ENCODE measurements at regions not wholly inside any gene's neighbourhood (a gene's known extent, or its start where the extent isn't known, plus 50 kb on each side); places are given as distances from the start of the nearest gene placed in this dataset.

- Histone ChIP-seq H3K4me1 (ENCODE audit: control insufficient read depth, insufficient read depth, low read length) (no peaks in the 10 kb centered on the region), H3K79me2 (ENCODE audit: control insufficient read depth, insufficient read depth, low read length) (no peaks in the 10 kb centered on the region), H3K4me2 (ENCODE audit: control insufficient read depth, insufficient read depth) (no peak overlapping the region), H3K9ac (ENCODE audit: control insufficient read depth, insufficient read depth, low read length) (no peak overlapping the region), H3K9me3 (replicated peaks; ENCODE audit: control insufficient read depth, insufficient read depth, low read length) (no peaks in the 10 kb centered on the region), H2AFZ (ENCODE audit: control insufficient read depth, low read depth, low read length) (no peak overlapping the region), H3K4me3 (no peak overlapping the region), H3K27me3 (replicated peaks in 1 of 2; ENCODE audit: control insufficient read depth in 2 of 2, insufficient read depth in 2 of 2, low read length in 1 of 2) (no peaks in the 10 kb centered on the region), H3K27ac (ENCODE audit: control insufficient read depth, insufficient read depth) (no peak overlapping the region), H3K36me3 (ENCODE audit: control insufficient read depth in 2 of 2, insufficient read depth in 2 of 2, low read length in 1 of 2) (no peaks in the 10 kb centered on the region), H4K20me1 (ENCODE audit: control insufficient read depth, insufficient read depth) (no peaks in the 10 kb centered on the region)
- ChIA-PET RAD21 (ENCODE audit: unreplicated experiment) (interaction anchor here (0.6 kb wide), 1 partner anchor 551 kb away, joined by 3 read pairs; no protein-coding TSS in a partner anchor), POLR2A (no interaction called here), CTCF (interaction anchor here (0.6 to 0.7 kb wide), 3 partner anchors 79 to 1421 kb away, joined by 3 to 6 read pairs (median 6); no protein-coding TSS in a partner anchor), SMC1A (ENCODE audit: uncharacterized antibody, unreplicated experiment) (no interaction called here)
- intact Hi-C loops (cut with micrococcal nuclease; ENCODE audit: unreplicated experiment) = no loop called here
- no TSS peak for BruUV-seq (replicated peaks)
- ATAC-seq = no peak
- no peak for DNase-seq (ENCODE audit: low read depth, low spot score)
- in situ Hi-C loops (cut with MboI) = no loop called here
- WGBS (ENCODE audit: insufficient coverage, insufficient replicate concordance, low lambda C conversion rate, missing lambda C conversion rate) = 3% methylated on average over 2 of the region's 2 CpGs
- TF ChIP-seq SUZ12 (IDR thresholded peaks at IDR 0.05; ENCODE audit: unreplicated experiment) (no peak), JUND (IDR thresholded peaks at IDR 0.05; ENCODE audit: low read depth, low read length) (no peak), RAD51 (IDR thresholded peaks at IDR 0.05) (no peak), TCF3 (IDR thresholded peaks at IDR 0.05; ENCODE audit: borderline replicate concordance, insufficient read depth, low read depth, low read length) (no peak), ZNF207 (IDR thresholded peaks at IDR 0.05; ENCODE audit: borderline replicate concordance) (no peak), RFX5 (IDR thresholded peaks at IDR 0.05; ENCODE audit: low read depth, low read length) (no peak), NKRF (conservative IDR thresholded peaks at IDR 0.05) (no peak), WRNIP1 (IDR thresholded peaks at IDR 0.05; ENCODE audit: borderline replicate concordance, low read depth, low read length) (no peak), IRF3 (IDR thresholded peaks at IDR 0.05) (no peak), ZBED1 (IDR thresholded peaks at IDR 0.05; ENCODE audit: borderline replicate concordance) (no peak), MXI1 (IDR thresholded peaks at IDR 0.05; ENCODE audit: low read depth, low read length) (no peak), CREB1 (IDR thresholded peaks at IDR 0.05; ENCODE audit: low read depth) (no peak), TBL1XR1 (IDR thresholded peaks at IDR 0.05; ENCODE audit: low read depth, low read length) (no peak), CUX1 (IDR thresholded peaks at IDR 0.05; ENCODE audit: insufficient replicate concordance, low read depth, low read length) (no peak), USF2 (IDR thresholded peaks at IDR 0.05; ENCODE audit: borderline replicate concordance, low read depth, low read length) (no peak), RBBP5 (conservative IDR thresholded peaks at IDR 0.05) (no peak)
- no peak for FAIRE-seq
These were observed 1757.9 kb upstream of the LRRTM1 start for GRCh38 chr2:82062463-82062862.
